Smooth muscle cell (in vitro differentiated cells): ENCODE measurements at regions not wholly inside any gene's neighbourhood (a gene's known extent, or its start where the extent isn't known, plus 50 kb on each side); places are given as distances from the start of the nearest gene placed in this dataset.

Experiments
- DNase-seq: peaks from one replicate; lab custom pipeline; 2025; ENCODE audit not compliant: unreplicated experiment; lab: John Stamatoyannopoulos, UW
- H2AFZ ChIP-seq: fragments of 200-600 bp; sonication (generic); 2 replicates; pipeline ENCODE4 v1.6.0; 2016; ENCODE audit warnings: antibody characterized with exemption, low read depth, mild to moderate bottlenecking
- H3F3A ChIP-seq: fragments of 200-600 bp; sonication (generic); 2 replicates; pipeline ENCODE4 v1.6.0; 2017; ENCODE audit warnings: antibody characterized with exemption, low read depth
- H3K27ac ChIP-seq: fragments of 200-600 bp; sonication (generic); 2 replicates; pipeline ENCODE4 v1.5.1; 2016; ENCODE audit warnings: low read depth, mild to moderate bottlenecking
- H3K27me3 ChIP-seq: fragments of 200-600 bp; sonication (generic); 2 replicates; pipeline ENCODE4 v1.6.1; 2016; ENCODE audit warnings: low read depth, mild to moderate bottlenecking
- H3K36me3 ChIP-seq: fragments of 200-600 bp; sonication (generic); 2 replicates; pipeline ENCODE4 v1.5.1; 2016; ENCODE audit warnings: low read depth
- H3K4me1 ChIP-seq: fragments of 200-600 bp; sonication (generic); 2 replicates; pipeline ENCODE4 v1.5.1; 2016; ENCODE audit warnings: low read depth
- H3K4me2 ChIP-seq: fragments of 200-600 bp; sonication (generic); 2 replicates; pipeline ENCODE4 v1.6.0; 2016; ENCODE audit warnings: mild to moderate bottlenecking
- H3K4me3 ChIP-seq: fragments of 200-600 bp; sonication (generic); 2 replicates; pipeline ENCODE4 v1.5.1; 2016; ENCODE audit warnings: mild to moderate bottlenecking
- H3K79me2 ChIP-seq: fragments of 200-600 bp; sonication (generic); 2 replicates; pipeline ENCODE4 v1.6.0; 2016; ENCODE audit warnings: low read depth, mild to moderate bottlenecking
- H3K9ac ChIP-seq: fragments of 200-600 bp; sonication (generic); 2 replicates; pipeline ENCODE4 v1.6.0; 2016; ENCODE audit warnings: low read depth
- H3K9me3 ChIP-seq: fragments of 200-600 bp; sonication (generic); replicated peaks from 2 replicates; pipeline ENCODE4 v1.5.1; 2016; ENCODE audit warnings: low read depth
- H4K20me1 ChIP-seq: fragments of 200-600 bp; sonication (generic); 2 replicates; pipeline ENCODE4 v1.6.0; 2016; ENCODE audit warnings: low read depth
- CTCF ChIP-seq: fragments of 200-600 bp; sonication (generic); IDR thresholded peaks from 2 replicates; pipeline ENCODE4 v1.5.1; 2017; ENCODE audit warnings: borderline replicate concordance, mild to moderate bottlenecking, antibody characterized with exemption; ENCODE audit not compliant: insufficient read depth, poor library complexity, severe bottlenecking
- WGBS: methylation state at CpG from one replicate; pipeline ENCODE4 v1.1.7; 2016; ENCODE audit warnings: low lambda C conversion rate; 5-methylcytosine and 5-hydroxymethylcytosine counted together

DNA sequence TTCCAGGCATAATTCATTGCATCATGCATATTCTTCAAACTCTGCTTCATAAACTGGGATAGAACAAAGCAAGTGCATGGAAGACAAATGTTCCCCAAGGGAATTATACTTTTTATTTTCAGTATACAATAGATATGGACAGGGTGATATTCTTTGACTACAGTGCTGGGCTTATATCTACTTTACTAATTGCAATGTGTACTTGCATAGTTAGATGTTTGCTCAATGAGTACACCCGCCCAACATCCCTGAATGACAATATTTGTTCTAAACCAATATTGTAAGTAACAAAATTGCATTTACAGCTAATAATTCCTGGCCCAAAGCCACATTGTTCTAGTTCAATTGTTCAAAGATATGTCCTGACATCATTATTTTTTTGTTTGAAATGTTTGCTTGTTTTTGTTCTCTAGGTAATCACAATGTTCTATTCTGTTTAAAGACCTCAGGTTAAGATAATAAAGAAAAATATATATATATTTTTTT lies 171.4 kb downstream of the PTN start:
- no peaks in the 10 kb centered on the region for H3K36me3 ChIP-seq
- H3F3A ChIP-seq, result no peaks in the 10 kb centered on the region
- no peak overlapping the region for H3K4me3 ChIP-seq
- H4K20me1 ChIP-seq, result no peaks in the 10 kb centered on the region
- peaks cover 4% of the 10 kb centered on the region for H3K4me1 ChIP-seq
- no peak overlapping the region for H3K9ac ChIP-seq
- no peak overlapping the region for H3K27ac ChIP-seq
- DNase-seq, result no peak
- no peaks in the 10 kb centered on the region for H3K27me3 ChIP-seq
- H3K4me2 ChIP-seq, result no peak overlapping the region
- TF ChIP-seq CTCF, result no peak
- 94% methylated on average over 1 of the region's 1 CpG for WGBS
- no peak overlapping the region for H2AFZ ChIP-seq
- H3K9me3 ChIP-seq, result no peaks in the 10 kb centered on the region
- no peaks in the 10 kb centered on the region for H3K79me2 ChIP-seq

DNA sequence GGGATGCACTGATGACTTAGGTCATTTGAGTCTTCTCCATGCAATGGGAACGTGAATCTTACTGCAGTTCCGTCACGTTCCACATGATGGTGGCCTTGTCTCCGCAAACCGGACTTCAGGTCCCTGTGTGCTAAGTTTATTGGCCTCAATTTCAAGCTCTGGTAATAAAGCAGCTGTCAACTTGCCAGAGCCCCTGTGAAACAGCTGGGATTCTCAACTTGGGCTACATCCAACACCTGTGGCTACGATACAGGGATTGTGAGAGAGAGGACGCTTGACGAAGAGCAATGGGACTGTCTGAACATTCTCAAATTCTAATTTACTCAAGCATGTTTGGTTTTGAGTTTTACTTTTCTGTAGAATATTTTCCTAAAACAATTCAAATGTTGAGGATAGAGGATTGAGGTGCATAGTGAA lies 174.2 kb downstream of the PTN start:
- Histone ChIP-seq H3K79me2 (no peaks in the 10 kb centered on the region), H3K27ac (no peak overlapping the region), H3K9ac (no peak overlapping the region), H3K4me2 (no peak overlapping the region), H2AFZ (peak overlapping the region; percentile 56), H3K9me3 (no peaks in the 10 kb centered on the region), H3K4me3 (no peak overlapping the region), H3K27me3 (no peaks in the 10 kb centered on the region), H3K36me3 (no peaks in the 10 kb centered on the region), H4K20me1 (no peaks in the 10 kb centered on the region), H3F3A (no peaks in the 10 kb centered on the region), H3K4me1 (peaks cover 4% of the 10 kb centered on the region)
- WGBS, result 19% methylated on average over 8 of the region's 8 CpGs
- TF ChIP-seq CTCF, result peak; percentile 74
- DNase-seq, result peak; percentile 2

DNA sequence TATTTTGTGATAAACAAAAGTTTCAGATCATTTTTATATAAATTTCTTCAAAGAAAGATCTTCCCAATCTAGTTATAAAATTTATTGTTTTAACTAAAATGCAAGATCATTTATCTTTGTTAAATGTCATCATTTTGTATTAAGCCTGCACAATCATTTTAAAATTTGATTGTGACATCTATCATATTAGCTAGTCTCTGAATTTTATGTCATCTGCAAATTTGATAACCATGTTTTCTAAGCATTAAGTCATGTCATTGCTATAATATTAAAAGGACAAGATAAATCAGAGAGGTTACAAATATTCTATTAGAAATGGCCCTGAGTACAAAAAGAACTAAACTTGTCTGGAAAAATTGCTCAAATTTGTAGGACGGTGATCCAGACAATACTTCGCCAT lies 175.9 kb downstream of the PTN start:
- H3K27ac ChIP-seq, result no peak overlapping the region
- H3K4me2 ChIP-seq, result no peak overlapping the region
- H3K9ac ChIP-seq, result no peak overlapping the region
- H3K36me3 ChIP-seq, result no peaks in the 10 kb centered on the region
- H3F3A ChIP-seq, result no peaks in the 10 kb centered on the region
- no peaks in the 10 kb centered on the region for H3K27me3 ChIP-seq
- 95% methylated on average over 2 of the region's 2 CpGs for WGBS
- H3K4me1 ChIP-seq, result peaks cover 4% of the 10 kb centered on the region
- TF ChIP-seq CTCF, result no peak
- no peak overlapping the region for H3K4me3 ChIP-seq
- no peak overlapping the region for H2AFZ ChIP-seq
- no peaks in the 10 kb centered on the region for H3K9me3 ChIP-seq
- no peaks in the 10 kb centered on the region for H4K20me1 ChIP-seq
- DNase-seq, result no peak
- H3K79me2 ChIP-seq, result no peaks in the 10 kb centered on the region

GRCh38 chr7:137166363-137166762 lies 177.2 kb downstream of the PTN start:
- Histone ChIP-seq H3K79me2 (no peaks in the 10 kb centered on the region), H2AFZ (peak overlapping the region; percentile 26), H3K9me3 (no peaks in the 10 kb centered on the region), H3K27me3 (no peaks in the 10 kb centered on the region), H3K36me3 (no peaks in the 10 kb centered on the region), H3K4me1 (peaks cover 4% of the 10 kb centered on the region), H3K4me2 (no peak overlapping the region), H3K9ac (no peak overlapping the region), H3K4me3 (no peak overlapping the region), H3K27ac (no peak overlapping the region), H4K20me1 (no peaks in the 10 kb centered on the region), H3F3A (no peaks in the 10 kb centered on the region)
- TF ChIP-seq CTCF, result no peak
- DNase-seq, result no peak
- 95% methylated on average over 2 of the region's 2 CpGs for WGBS
